OCI-M1 (cell line): ENCODE measurements at regions not wholly inside any gene's neighbourhood (a gene's known extent, or its start where the extent isn't known, plus 50 kb on each side); places are given as distances from the start of the nearest gene placed in this dataset.

ENCODE experiments used
- DNase-seq: peaks from one replicate; lab custom pipeline; 2025; lab: John Stamatoyannopoulos, UW

GRCh38 chr3:18675197-18675596, 250.1 kb upstream of the SATB1 start:
- no peak for DNase-seq

- DNase-seq, result no peak
These were observed 247.4 kb upstream of the SATB1 start for GRCh38 chr3:18672561-18672960.

GRCh38 chr3:18670759-18671158, 245.6 kb upstream of the SATB1 start:
- no peak for DNase-seq

GRCh38 chr3:18669374-18669773, 244.2 kb upstream of the SATB1 start:
- no peak for DNase-seq

- no peak for DNase-seq
These were observed 242.4 kb upstream of the SATB1 start for GRCh38 chr3:18667552-18667951.

- no peak for DNase-seq
These were observed 241.5 kb upstream of the SATB1 start for GRCh38 chr3:18666655-18667054.

- DNase-seq, result no peak
These were observed 234.9 kb upstream of the SATB1 start for GRCh38 chr3:18660059-18660458.

GRCh38 chr3:18657858-18658820, 233.0 kb upstream of the SATB1 start:
- DNase-seq, result no peak

GRCh38 chr3:18656866-18657265, 231.7 kb upstream of the SATB1 start:
- DNase-seq, result no peak

- DNase-seq, result no peak
These were observed 231.3 kb upstream of the SATB1 start for GRCh38 chr3:18656410-18656809.

GRCh38 chr3:18655827-18656226, 230.7 kb upstream of the SATB1 start:
- DNase-seq, result no peak

- no peak for DNase-seq
These were observed 227.6 kb upstream of the SATB1 start for GRCh38 chr3:18652781-18653180.

GRCh38 chr3:18650731-18651130, 225.6 kb upstream of the SATB1 start:
- no peak for DNase-seq

- DNase-seq, result no peak
These were observed 224.7 kb upstream of the SATB1 start for GRCh38 chr3:18649666-18650363.

GRCh38 chr3:18648868-18649462, 223.8 kb upstream of the SATB1 start:
- no peak for DNase-seq

- DNase-seq, result peak; percentile 6
These were observed 223.0 kb upstream of the SATB1 start for GRCh38 chr3:18648159-18648558.

GRCh38 chr3:18645619-18646018, 220.5 kb upstream of the SATB1 start:
- no peak for DNase-seq

- DNase-seq, result no peak
These were observed 218.1 kb upstream of the SATB1 start for GRCh38 chr3:18643281-18643680.

GRCh38 chr3:18641916-18642315, 216.8 kb upstream of the SATB1 start:
- no peak for DNase-seq

- no peak for DNase-seq
These were observed 210.1 kb upstream of the SATB1 start for GRCh38 chr3:18635215-18635614.

GRCh38 chr3:18634461-18634860, 209.3 kb upstream of the SATB1 start:
- DNase-seq, result no peak

GRCh38 chr3:18633002-18633401, 207.9 kb upstream of the SATB1 start:
- no peak for DNase-seq

GRCh38 chr3:18630295-18630694, 205.2 kb upstream of the SATB1 start:
- DNase-seq, result no peak
